ENCODE measurements at regions not wholly inside any gene's neighbourhood (a gene's known extent, or its start where the extent isn't known, plus 50 kb on each side); places are given as distances from the start of the nearest gene placed in this dataset.

- no peak for DNase-seq (ENCODE audit: low spot score in 2 of 2)
- Histone ChIP-seq H3K4me3 (no peak overlapping the region), H3K27ac (no peak overlapping the region), H3K4me1 (no peaks in the 10 kb centered on the region), H3K9me3 (no peaks in the 10 kb centered on the region), H3K36me3 (no peaks in the 10 kb centered on the region), H3K27me3 (no peaks in the 10 kb centered on the region)
- intact Hi-C loops (cut with DNase I; ENCODE audit: low total_unique reads) = no loop called here
- TF ChIP-seq CTCF (IDR thresholded peaks at IDR 0.05) (no peak), POLR2A (IDR thresholded peaks at IDR 0.05) (no peak), POLR2AphosphoS5 (IDR thresholded peaks at IDR 0.05) (no peak)
Observed at GRCh38 chr6:81456416-81456815, 296.1 kb downstream of the TENT5A start.

DNA sequence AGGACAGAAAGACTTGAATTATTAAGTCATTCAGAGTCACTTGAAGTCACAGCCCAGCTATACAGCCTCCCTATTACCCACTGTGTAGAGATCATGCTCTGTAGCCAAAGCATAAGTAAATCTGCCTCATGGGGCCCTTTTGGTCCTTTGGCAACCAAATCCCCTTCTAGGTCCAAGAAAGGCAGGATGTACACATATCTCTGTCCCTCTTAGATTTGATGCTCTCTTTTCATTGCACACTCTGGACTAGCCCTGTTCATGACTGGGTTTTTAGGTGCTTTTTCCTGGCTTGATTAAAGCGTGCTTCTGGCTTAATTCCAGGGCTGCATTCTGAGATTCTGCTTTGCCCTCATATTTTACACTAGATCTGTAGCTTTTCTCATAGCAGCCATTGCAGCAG lies 296.8 kb downstream of the TENT5A start:
- Histone ChIP-seq H3K4me3 (no peak overlapping the region), H3K9me3 (no peaks in the 10 kb centered on the region), H3K27me3 (no peaks in the 10 kb centered on the region), H3K27ac (no peak overlapping the region), H3K4me1 (no peaks in the 10 kb centered on the region), H3K36me3 (no peaks in the 10 kb centered on the region)
- no peak for DNase-seq (ENCODE audit: low spot score in 2 of 2)
- intact Hi-C loops (cut with DNase I; ENCODE audit: low total_unique reads) = no loop called here
- TF ChIP-seq CTCF (IDR thresholded peaks at IDR 0.05) (no peak), POLR2AphosphoS5 (IDR thresholded peaks at IDR 0.05) (no peak), POLR2A (IDR thresholded peaks at IDR 0.05) (no peak)

- intact Hi-C loops (cut with DNase I; ENCODE audit: low total_unique reads) = no loop called here
Observed at GRCh38 chr6:81451787-81452186, 300.7 kb downstream of the TENT5A start.

GRCh38 chr6:81450180-81450579 lies 302.3 kb downstream of the TENT5A start:
- H3K4me3 ChIP-seq = no peak overlapping the region
- no peak for TF ChIP-seq POLR2A (IDR thresholded peaks at IDR 0.05)
- intact Hi-C loops (cut with DNase I; ENCODE audit: low total_unique reads) = no loop called here
- H3K27ac ChIP-seq = no peak overlapping the region
- H3K4me1 ChIP-seq = no peaks in the 10 kb centered on the region
- DNase-seq (ENCODE audit: low spot score in 2 of 2) = no peak
- no peaks in the 10 kb centered on the region for H3K36me3 ChIP-seq
- H3K9me3 ChIP-seq = no peaks in the 10 kb centered on the region
- H3K27me3 ChIP-seq = no peaks in the 10 kb centered on the region

More at GRCh38 chr6:81451787-81452186, 300.7 kb downstream of the TENT5A start:
- Histone ChIP-seq H3K9me3 (no peaks in the 10 kb centered on the region), H3K4me3 (no peak overlapping the region), H3K4me1 (no peaks in the 10 kb centered on the region), H3K27ac (no peak overlapping the region), H3K36me3 (no peaks in the 10 kb centered on the region), H3K27me3 (no peaks in the 10 kb centered on the region)
- DNase-seq (ENCODE audit: low spot score in 2 of 2) = no peak
- TF ChIP-seq POLR2AphosphoS5 (IDR thresholded peaks at IDR 0.05) (no peak), CTCF (IDR thresholded peaks at IDR 0.05) (no peak), POLR2A (IDR thresholded peaks at IDR 0.05) (no peak)

GRCh38 chr6:81446509-81446908 lies 306.0 kb downstream of the TENT5A start:
- intact Hi-C loops (cut with DNase I; ENCODE audit: low total_unique reads) = no loop called here
- Histone ChIP-seq H3K27me3 (no peaks in the 10 kb centered on the region), H3K4me1 (no peaks in the 10 kb centered on the region), H3K9me3 (no peaks in the 10 kb centered on the region), H3K27ac (no peak overlapping the region), H3K36me3 (no peaks in the 10 kb centered on the region), H3K4me3 (no peak overlapping the region)
- TF ChIP-seq POLR2AphosphoS5 (IDR thresholded peaks at IDR 0.05) = no peak
- no peak for TF ChIP-seq POLR2A (IDR thresholded peaks at IDR 0.05)
- TF ChIP-seq CTCF (IDR thresholded peaks at IDR 0.05) = no peak
- DNase-seq (ENCODE audit: low spot score in 2 of 2) = no peak

GRCh38 chr6:81439417-81439816 lies 313.1 kb downstream of the TENT5A start:
- no peak overlapping the region for H3K27ac ChIP-seq
- peaks cover 0 to 9% of the 10 kb centered on the region in 2 donors for H3K9me3 ChIP-seq
- H3K27me3 ChIP-seq = no peaks in the 10 kb centered on the region
- H3K4me1 ChIP-seq = no peaks in the 10 kb centered on the region
- H3K4me3 ChIP-seq = no peak overlapping the region
- DNase-seq (ENCODE audit: low spot score in 2 of 2) = no peak
- H3K36me3 ChIP-seq = no peaks in the 10 kb centered on the region
- intact Hi-C loops (cut with DNase I; ENCODE audit: low total_unique reads) = no loop called here
- TF ChIP-seq POLR2A (IDR thresholded peaks at IDR 0.05) (no peak), POLR2AphosphoS5 (IDR thresholded peaks at IDR 0.05) (no peak), CTCF (IDR thresholded peaks at IDR 0.05) (no peak)
